H9 (cell line): ENCODE measurements at regions not wholly inside any gene's neighbourhood (a gene's known extent, or its start where the extent isn't known, plus 50 kb on each side); places are given as distances from the start of the nearest gene placed in this dataset.

Experiments
- DNase-seq: peaks from one replicate; pipeline ENCODE4 v3.0.0-alpha.2; 2017
- H2AFZ ChIP-seq: one replicate; pipeline ENCODE4 v1.6.1; 2013; ENCODE audit warnings: mild to moderate bottlenecking, low read length, control low read depth, moderate library complexity
- H2AK5ac ChIP-seq: 2 replicates; pipeline ENCODE4 v1.6.1; 2013; ENCODE audit warnings: low read length, control low read depth, mixed read lengths; ENCODE audit not compliant: insufficient read length
- H2BK120ac ChIP-seq: one replicate; pipeline ENCODE4 v1.6.1; 2013; ENCODE audit warnings: low read depth, mild to moderate bottlenecking, low read length, control low read depth, inconsistent platforms; ENCODE audit not compliant: poor library complexity, severe bottlenecking
- H2BK12ac ChIP-seq: 2 replicates; pipeline ENCODE4 v1.6.1; 2013; ENCODE audit warnings: low read length, control low read depth, mixed read lengths, low read depth; ENCODE audit not compliant: insufficient read length
- H2BK15ac ChIP-seq: 2 replicates; pipeline ENCODE4 v1.6.1; 2013; ENCODE audit warnings: low read depth, low read length, control low read depth
- H2BK20ac ChIP-seq: one replicate; pipeline ENCODE4 v1.6.1; 2013; ENCODE audit warnings: low read depth, mild to moderate bottlenecking, low read length, control low read depth, inconsistent platforms; ENCODE audit not compliant: poor library complexity, severe bottlenecking
- H2BK5ac ChIP-seq: 2 replicates; pipeline ENCODE4 v1.6.1; 2013; ENCODE audit warnings: low read length, control low read depth, mixed read lengths; ENCODE audit not compliant: insufficient read length
- H3K14ac ChIP-seq: 2 replicates; pipeline ENCODE4 v1.6.1; 2013; ENCODE audit warnings: low read length, control low read depth; ENCODE audit not compliant: insufficient read depth
- H3K18ac ChIP-seq: 2 replicates; pipeline ENCODE4 v1.6.1; 2013; ENCODE audit warnings: low read depth, mild to moderate bottlenecking, mixed read lengths, low read length, control low read depth; ENCODE audit not compliant: insufficient read length
- H3K23ac ChIP-seq: 2 replicates; pipeline ENCODE4 v1.6.1; 2013; ENCODE audit warnings: low read length, control low read depth, mixed read lengths, low read depth; ENCODE audit not compliant: insufficient read length
- H3K23me2 ChIP-seq: 2 replicates; pipeline ENCODE4 v1.6.1; 2013; ENCODE audit warnings: low read depth, mild to moderate bottlenecking, mixed read lengths, low read length, control low read depth; ENCODE audit not compliant: insufficient read length, poor library complexity, severe bottlenecking
- H3K27ac ChIP-seq: 2 replicates; pipeline ENCODE4 v1.5.1; 2013; ENCODE audit warnings: low read length, control low read depth, mixed read lengths, low read depth; ENCODE audit not compliant: insufficient read length
- H3K27me3 ChIP-seq: 2 replicates; pipeline ENCODE4 v1.6.1; 2013; ENCODE audit warnings: low read length, control low read depth, inconsistent platforms; ENCODE audit not compliant: insufficient read depth
- H3K4ac ChIP-seq: 2 replicates; pipeline ENCODE4 v1.6.1; 2013; ENCODE audit warnings: low read depth, mild to moderate bottlenecking, control low read depth, inconsistent platforms, low read length, moderate library complexity
- H3K4me1 ChIP-seq: 2 replicates; pipeline ENCODE4 v1.6.1; 2013; ENCODE audit warnings: low read length, control low read depth, inconsistent platforms; ENCODE audit not compliant: insufficient read depth
- H3K4me2 ChIP-seq: 2 replicates; pipeline ENCODE4 v1.6.1; 2013; ENCODE audit warnings: low read length, control low read depth, mixed read lengths; ENCODE audit not compliant: insufficient read length, insufficient read depth
- H3K56ac ChIP-seq: 2 replicates; pipeline ENCODE4 v1.6.1; 2013; ENCODE audit warnings: low read depth, mild to moderate bottlenecking, mixed read lengths, low read length, control low read depth; ENCODE audit not compliant: insufficient read length
- H3K79me1 ChIP-seq: 2 replicates; pipeline ENCODE4 v1.6.1; 2013; ENCODE audit warnings: low read depth, mild to moderate bottlenecking, moderate library complexity, low read length, control low read depth, inconsistent platforms; ENCODE audit not compliant: insufficient read depth, poor library complexity, severe bottlenecking
- H3K79me2 ChIP-seq: 2 replicates; pipeline ENCODE4 v1.6.1; 2013; ENCODE audit warnings: low read length, control low read depth, inconsistent platforms; ENCODE audit not compliant: insufficient read depth
- H3K9ac ChIP-seq: 2 replicates; pipeline ENCODE4 v1.6.1; 2013; ENCODE audit warnings: low read length, control low read depth, mixed read lengths; ENCODE audit not compliant: insufficient read length; ENCODE audit errors: extremely low read depth
- H3K9me3 ChIP-seq: one replicate; pipeline ENCODE4 v1.6.1; 2013; ENCODE audit warnings: low read depth, low read length, inconsistent platforms; ENCODE audit not compliant: control insufficient read depth
- H3T11ph ChIP-seq: one replicate; pipeline ENCODE4 v1.6.1; 2013; ENCODE audit warnings: mild to moderate bottlenecking, low read length, control low read depth, inconsistent platforms
- H4K20me1 ChIP-seq: one replicate; pipeline ENCODE4 v1.6.1; 2013; ENCODE audit not compliant: control insufficient read depth, insufficient read length, insufficient read depth
- H4K5ac ChIP-seq: 2 replicates; pipeline ENCODE4 v1.6.1; 2013; ENCODE audit warnings: low read depth, mild to moderate bottlenecking, mixed read lengths, low read length, control low read depth; ENCODE audit not compliant: insufficient read length
- H4K8ac ChIP-seq: replicated peaks from 2 replicates; pipeline ENCODE4 v1.6.1; 2013; ENCODE audit warnings: low read length, control low read depth, mixed read lengths, low read depth; ENCODE audit not compliant: insufficient read length
- H4K91ac ChIP-seq: 2 replicates; pipeline ENCODE4 v1.6.1; 2013; ENCODE audit warnings: low read depth, mild to moderate bottlenecking, moderate library complexity, mixed read lengths, low read length, control low read depth; ENCODE audit not compliant: insufficient read length
- H3K27ac Mint-ChIP-seq, 3 experiments: 2 replicates in 2 of 3; 3 replicates in 1 of 3; pipeline ENCODE4 v1.8.0; 2020 to 2021; ENCODE audit warnings: mixed read lengths in 3 of 3, mild to moderate bottlenecking in 1 of 3, moderate library complexity in 1 of 3
- H3K27me3 Mint-ChIP-seq: 2 replicates; pipeline ENCODE4 v1.8.0; 2021; ENCODE audit warnings: low read depth, mild to moderate bottlenecking, moderate library complexity, mixed read lengths
- H3K36me3 Mint-ChIP-seq, 3 experiments: 2 replicates in 2 of 3; 3 replicates in 1 of 3; pipeline ENCODE4 v1.8.0; 2020 to 2021; ENCODE audit warnings: low read depth in 3 of 3, mixed read lengths in 3 of 3; ENCODE audit not compliant: insufficient read depth in 1 of 3
- H3K4me1 Mint-ChIP-seq, 2 experiments: 2 replicates each; pipeline ENCODE4 v1.8.0; 2020; ENCODE audit warnings: mixed read lengths in 2 of 2
- H3K4me3 Mint-ChIP-seq, 2 experiments: 2 replicates in 1 of 2; 3 replicates in 1 of 2; pipeline ENCODE4 v1.8.0; 2020 to 2021; ENCODE audit warnings: mild to moderate bottlenecking in 2 of 2, mixed read lengths in 2 of 2, moderate library complexity in 1 of 2
- H3K9me3 Mint-ChIP-seq, 2 experiments: 2 replicates in 1 of 2; 3 replicates in 1 of 2; pipeline ENCODE4 v1.8.0; 2020; ENCODE audit warnings: mild to moderate bottlenecking in 2 of 2, mixed read lengths in 2 of 2, moderate library complexity in 1 of 2
- CTCF ChIP-seq: fragments of 200-600 bp; sonication (generic); conservative IDR thresholded peaks from 3 replicates; pipeline ENCODE4 v1.8.0; 2021; ENCODE audit warnings: antibody characterized with exemption, mild to moderate bottlenecking
- WGBS: extraction: QIAGEN DNeasy Blood & Tissue Kit; methylation state at CpG from one replicate; pipeline ENCODE4 v1.1.7; 2013; ENCODE audit warnings: missing lambda C conversion rate, low lambda C conversion rate, mixed read lengths; ENCODE audit not compliant: insufficient read length; ENCODE audit errors: extremely low coverage; 5-methylcytosine and 5-hydroxymethylcytosine counted together

- Histone ChIP-seq H3K14ac (no peak overlapping the region), H3K27ac (no peak overlapping the region), H3K18ac (no peak overlapping the region), H4K91ac (no peak overlapping the region), H2AK5ac (no peak overlapping the region), H3K79me2 (no peaks in the 10 kb centered on the region), H3K79me1 (no peaks in the 10 kb centered on the region), H2BK20ac (no peak overlapping the region), H3K4me2 (no peak overlapping the region), H3K9ac (no peak overlapping the region), H2BK120ac (no peak overlapping the region), H2BK12ac (no peak overlapping the region), H3K9me3 (no peaks in the 10 kb centered on the region), H3K23ac (no peak overlapping the region), H2AFZ (no peak overlapping the region), H3T11ph (no peak overlapping the region), H3K27me3 (no peaks in the 10 kb centered on the region), H3K23me2 (no peaks in the 10 kb centered on the region), H4K8ac (no peak overlapping the region), H2BK15ac (no peak overlapping the region), H3K56ac (no peak overlapping the region), H4K5ac (no peak overlapping the region), H2BK5ac (no peak overlapping the region), H3K4ac (no peak overlapping the region), H4K20me1 (no peaks in the 10 kb centered on the region), H3K4me1 (no peaks in the 10 kb centered on the region)
- H3K36me3 Mint-ChIP-seq: no peaks in the 10 kb centered on the region
- no CpG with 5 or more reads among the region's 1 CpG for WGBS
- no peaks in the 10 kb centered on the region for H3K4me1 Mint-ChIP-seq
- TF ChIP-seq CTCF: no peak
- H3K27ac Mint-ChIP-seq: no peak overlapping the region
- H3K27me3 Mint-ChIP-seq: no peaks in the 10 kb centered on the region
- H3K9me3 Mint-ChIP-seq: no peaks in the 10 kb centered on the region
- DNase-seq: no peak
- no peak overlapping the region for H3K4me3 Mint-ChIP-seq
These were observed 421.5 kb upstream of the GNPDA2 start for GRCh38 chr4:45147866-45148265.
